ENCODE measurements at regions not wholly inside any gene's neighbourhood (a gene's known extent, or its start where the extent isn't known, plus 50 kb on each side); places are given as distances from the start of the nearest gene placed in this dataset.

GRCh38 chr6:80425089-80425823, 318.8 kb downstream of the BCKDHB start (continued):
- no peak for TF ChIP-seq CHD7 (IDR thresholded peaks at IDR 0.05; ENCODE audit: insufficient replicate concordance, low read length)
- no peak for TF ChIP-seq POLR2AphosphoS5 (IDR thresholded peaks at IDR 0.05; ENCODE audit: low read depth, low read length)
- TF ChIP-seq BRCA1 (IDR thresholded peaks at IDR 0.05; ENCODE audit: low read depth, low read length), result no peak
- TF ChIP-seq CBX8 (IDR thresholded peaks at IDR 0.05; ENCODE audit: borderline replicate concordance, low read depth, low read length), result no peak
- no peak for TF ChIP-seq CTBP2 (IDR thresholded peaks at IDR 0.05; ENCODE audit: borderline replicate concordance, insufficient read depth, insufficient read length, low read length)
- TF ChIP-seq FOSL1 (IDR thresholded peaks at IDR 0.05; ENCODE audit: insufficient read depth, low read depth, low read length), result no peak
- TF ChIP-seq NANOG (IDR thresholded peaks at IDR 0.05; ENCODE audit: insufficient read depth, low read depth, low read length, poor library complexity, severe bottlenecking), result no peak
- no peak for TF ChIP-seq SIX5 (IDR thresholded peaks at IDR 0.05; ENCODE audit: low read depth, low read length)
- TF ChIP-seq RNF2 (IDR thresholded peaks at IDR 0.05; ENCODE audit: borderline replicate concordance, low read depth, low read length, missing control alignments, poor library complexity, severe bottlenecking), result no peak
- TF ChIP-seq SAP30 (IDR thresholded peaks at IDR 0.05; ENCODE audit: insufficient read depth, insufficient replicate concordance, low read length), result no peak

All from H1 (cell line).